ENCODE measurements at regions not wholly inside any gene's neighbourhood (a gene's known extent, or its start where the extent isn't known, plus 50 kb on each side); places are given as distances from the start of the nearest gene placed in this dataset.

DNA sequence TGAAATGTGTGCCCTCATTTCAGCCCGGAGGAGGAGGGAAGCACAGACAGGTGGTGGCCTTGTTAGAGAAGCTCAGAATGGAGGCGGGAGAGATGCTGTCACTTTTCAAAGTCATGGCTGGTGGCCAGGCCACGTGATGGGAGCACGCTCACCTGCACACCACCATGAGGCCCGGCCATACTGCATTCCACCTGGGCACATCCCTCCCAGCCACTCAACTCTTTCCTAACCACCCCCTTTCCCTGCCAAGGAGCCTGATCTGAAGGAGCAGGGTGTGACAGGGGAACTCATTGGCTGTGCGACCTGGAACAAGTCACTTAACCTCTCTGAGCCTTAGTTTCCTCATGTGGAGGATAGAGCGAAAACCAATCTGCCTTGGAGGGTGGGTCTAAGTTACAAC lies 364.5 kb downstream of the CTTN start:
- Histone ChIP-seq H3K27me3 (ENCODE audit: low read length) (no peaks in the 10 kb centered on the region), H3K36me3 (ENCODE audit: low read length) (no peaks in the 10 kb centered on the region), H3K79me2 (ENCODE audit: insufficient read depth, low read length) (no peaks in the 10 kb centered on the region), H3K27ac (ENCODE audit: low read depth, low read length) (no peak overlapping the region), H3K9ac (ENCODE audit: low read length) (no peak overlapping the region), H3K9me3 (ENCODE audit: insufficient read depth, low read length) (no peaks in the 10 kb centered on the region), H3K9me2 (replicated peaks; ENCODE audit: insufficient read depth, low read length) (no peaks in the 10 kb centered on the region), H2AFZ (ENCODE audit: low read depth, low read length, severe bottlenecking) (no peak overlapping the region), H3F3A (ENCODE audit: insufficient read depth) (no peaks in the 10 kb centered on the region), H3K4me2 (ENCODE audit: low read depth, low read length, poor library complexity, severe bottlenecking) (no peak overlapping the region), H4K20me1 (ENCODE audit: low read depth, low read length) (no peaks in the 10 kb centered on the region), H3K4me3 (ENCODE audit: insufficient read depth, low read length, poor library complexity, severe bottlenecking) (no peak overlapping the region)
- TF ChIP-seq EZH2phosphoT487 (conservative IDR thresholded peaks at IDR 0.05; ENCODE audit: low read length): no peak
- TF ChIP-seq, protein P1, sequence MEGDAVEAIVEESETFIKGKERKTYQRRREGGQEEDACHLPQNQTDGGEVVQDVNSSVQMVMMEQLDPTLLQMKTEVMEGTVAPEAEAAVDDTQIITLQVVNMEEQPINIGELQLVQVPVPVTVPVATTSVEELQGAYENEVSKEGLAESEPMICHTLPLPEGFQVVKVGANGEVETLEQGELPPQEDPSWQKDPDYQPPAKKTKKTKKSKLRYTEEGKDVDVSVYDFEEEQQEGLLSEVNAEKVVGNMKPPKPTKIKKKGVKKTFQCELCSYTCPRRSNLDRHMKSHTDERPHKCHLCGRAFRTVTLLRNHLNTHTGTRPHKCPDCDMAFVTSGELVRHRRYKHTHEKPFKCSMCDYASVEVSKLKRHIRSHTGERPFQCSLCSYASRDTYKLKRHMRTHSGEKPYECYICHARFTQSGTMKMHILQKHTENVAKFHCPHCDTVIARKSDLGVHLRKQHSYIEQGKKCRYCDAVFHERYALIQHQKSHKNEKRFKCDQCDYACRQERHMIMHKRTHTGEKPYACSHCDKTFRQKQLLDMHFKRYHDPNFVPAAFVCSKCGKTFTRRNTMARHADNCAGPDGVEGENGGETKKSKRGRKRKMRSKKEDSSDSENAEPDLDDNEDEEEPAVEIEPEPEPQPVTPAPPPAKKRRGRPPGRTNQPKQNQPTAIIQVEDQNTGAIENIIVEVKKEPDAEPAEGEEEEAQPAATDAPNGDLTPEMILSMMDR (IDR thresholded peaks at IDR 0.05; ENCODE audit: insufficient read depth, low read length, poor library complexity, severe bottlenecking): no peak

DNA sequence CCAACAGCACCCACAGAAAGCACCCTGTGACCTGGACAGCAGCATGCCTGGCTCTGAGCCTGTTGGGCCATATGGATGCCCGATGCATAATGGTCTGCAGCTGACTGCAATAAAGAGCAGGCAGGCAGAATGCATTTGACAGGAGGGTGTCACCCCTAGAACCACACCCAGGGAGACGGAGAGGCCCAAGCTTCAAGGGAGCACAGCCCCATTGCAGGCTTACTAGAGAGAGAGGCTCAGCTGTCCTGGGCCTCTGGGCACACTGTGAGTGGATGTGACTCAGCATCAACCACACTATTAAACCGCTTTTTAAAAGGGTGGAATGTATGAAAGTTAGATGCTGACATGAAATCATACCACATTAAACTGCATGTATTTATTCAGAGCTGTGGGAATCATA lies 365.3 kb downstream of the CTTN start:
- H4K20me1 ChIP-seq (ENCODE audit: low read depth, low read length): no peaks in the 10 kb centered on the region
- H3K27ac ChIP-seq (ENCODE audit: low read depth, low read length): no peak overlapping the region
- no peaks in the 10 kb centered on the region for H3K9me2 ChIP-seq (replicated peaks; ENCODE audit: insufficient read depth, low read length)
- no peaks in the 10 kb centered on the region for H3K36me3 ChIP-seq (ENCODE audit: low read length)
- H3K9ac ChIP-seq (ENCODE audit: low read length): no peak overlapping the region
- H3K27me3 ChIP-seq (ENCODE audit: low read length): no peaks in the 10 kb centered on the region
- no peak overlapping the region for H3K4me2 ChIP-seq (ENCODE audit: low read depth, low read length, poor library complexity, severe bottlenecking)
- no peaks in the 10 kb centered on the region for H3K79me2 ChIP-seq (ENCODE audit: insufficient read depth, low read length)
- H2AFZ ChIP-seq (ENCODE audit: low read depth, low read length, severe bottlenecking): no peak overlapping the region
- TF ChIP-seq EZH2phosphoT487 (conservative IDR thresholded peaks at IDR 0.05; ENCODE audit: low read length): no peak
- TF ChIP-seq, protein P1 (IDR thresholded peaks at IDR 0.05; ENCODE audit: insufficient read depth, low read length, poor library complexity, severe bottlenecking): no peak
- H3K4me3 ChIP-seq (ENCODE audit: insufficient read depth, low read length, poor library complexity, severe bottlenecking): no peak overlapping the region
- H3K9me3 ChIP-seq (ENCODE audit: insufficient read depth, low read length): no peaks in the 10 kb centered on the region
- no peaks in the 10 kb centered on the region for H3F3A ChIP-seq (ENCODE audit: insufficient read depth)

- Histone ChIP-seq H3K27me3 (ENCODE audit: low read length) (no peaks in the 10 kb centered on the region), H3K27ac (ENCODE audit: low read depth, low read length) (no peak overlapping the region), H4K20me1 (ENCODE audit: low read depth, low read length) (no peaks in the 10 kb centered on the region), H2AFZ (ENCODE audit: low read depth, low read length, severe bottlenecking) (no peak overlapping the region), H3K9ac (ENCODE audit: low read length) (no peak overlapping the region), H3K4me3 (ENCODE audit: insufficient read depth, low read length, poor library complexity, severe bottlenecking) (no peak overlapping the region), H3K36me3 (ENCODE audit: low read length) (no peaks in the 10 kb centered on the region), H3K9me3 (ENCODE audit: insufficient read depth, low read length) (no peaks in the 10 kb centered on the region), H3F3A (ENCODE audit: insufficient read depth) (no peaks in the 10 kb centered on the region), H3K9me2 (replicated peaks; ENCODE audit: insufficient read depth, low read length) (no peaks in the 10 kb centered on the region), H3K79me2 (ENCODE audit: insufficient read depth, low read length) (no peaks in the 10 kb centered on the region), H3K4me2 (ENCODE audit: low read depth, low read length, poor library complexity, severe bottlenecking) (no peak overlapping the region)
- no peak for TF ChIP-seq EZH2phosphoT487 (conservative IDR thresholded peaks at IDR 0.05; ENCODE audit: low read length)
- TF ChIP-seq, protein P1 (IDR thresholded peaks at IDR 0.05; ENCODE audit: insufficient read depth, low read length, poor library complexity, severe bottlenecking): no peak
Measured at GRCh38 chr11:70764356-70764905, 366.1 kb downstream of the CTTN start.
